ENCODE measurements at regions not wholly inside any gene's neighbourhood (a gene's known extent, or its start where the extent isn't known, plus 50 kb on each side); places are given as distances from the start of the nearest gene placed in this dataset.

DNA sequence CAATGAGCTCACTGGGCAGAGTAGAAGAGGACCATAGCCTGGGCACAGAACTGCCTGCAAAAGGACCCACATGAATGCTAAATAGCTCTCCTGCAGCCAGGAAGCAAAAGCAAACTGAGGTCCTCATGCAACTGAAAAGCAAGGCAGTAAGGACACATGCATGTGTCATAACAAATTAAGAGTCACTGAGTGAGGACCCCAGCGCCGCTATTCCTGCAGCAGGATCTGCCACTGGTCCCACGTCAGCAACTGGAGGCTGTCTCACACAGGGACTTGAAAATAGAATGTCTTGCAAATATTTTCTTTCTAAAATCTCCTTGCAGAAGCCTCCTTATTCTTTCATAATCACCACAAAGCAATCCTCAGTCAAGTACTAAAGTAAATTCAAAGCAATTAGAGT is 559.6 kb upstream of the DAB1 start:
- TF ChIP-seq, protein P1, sequence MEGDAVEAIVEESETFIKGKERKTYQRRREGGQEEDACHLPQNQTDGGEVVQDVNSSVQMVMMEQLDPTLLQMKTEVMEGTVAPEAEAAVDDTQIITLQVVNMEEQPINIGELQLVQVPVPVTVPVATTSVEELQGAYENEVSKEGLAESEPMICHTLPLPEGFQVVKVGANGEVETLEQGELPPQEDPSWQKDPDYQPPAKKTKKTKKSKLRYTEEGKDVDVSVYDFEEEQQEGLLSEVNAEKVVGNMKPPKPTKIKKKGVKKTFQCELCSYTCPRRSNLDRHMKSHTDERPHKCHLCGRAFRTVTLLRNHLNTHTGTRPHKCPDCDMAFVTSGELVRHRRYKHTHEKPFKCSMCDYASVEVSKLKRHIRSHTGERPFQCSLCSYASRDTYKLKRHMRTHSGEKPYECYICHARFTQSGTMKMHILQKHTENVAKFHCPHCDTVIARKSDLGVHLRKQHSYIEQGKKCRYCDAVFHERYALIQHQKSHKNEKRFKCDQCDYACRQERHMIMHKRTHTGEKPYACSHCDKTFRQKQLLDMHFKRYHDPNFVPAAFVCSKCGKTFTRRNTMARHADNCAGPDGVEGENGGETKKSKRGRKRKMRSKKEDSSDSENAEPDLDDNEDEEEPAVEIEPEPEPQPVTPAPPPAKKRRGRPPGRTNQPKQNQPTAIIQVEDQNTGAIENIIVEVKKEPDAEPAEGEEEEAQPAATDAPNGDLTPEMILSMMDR (IDR thresholded peaks at IDR 0.05; ENCODE audit: borderline replicate concordance, extremely low read depth, low read length, poor library complexity, severe bottlenecking) = no peak
- no peak for TF ChIP-seq EZH2 (IDR thresholded peaks at IDR 0.05; ENCODE audit: borderline replicate concordance, low read depth, low read length, severe bottlenecking)

Measured in DND-41 (cell line).